ENCODE measurements at regions not wholly inside any gene's neighbourhood (a gene's known extent, or its start where the extent isn't known, plus 50 kb on each side); places are given as distances from the start of the nearest gene placed in this dataset.
"Not testable (repeated sequence)": the region's sequence is repeated elsewhere in the genome, so short reads cannot be mapped to it uniquely, and the experiment has no call there.

DNA sequence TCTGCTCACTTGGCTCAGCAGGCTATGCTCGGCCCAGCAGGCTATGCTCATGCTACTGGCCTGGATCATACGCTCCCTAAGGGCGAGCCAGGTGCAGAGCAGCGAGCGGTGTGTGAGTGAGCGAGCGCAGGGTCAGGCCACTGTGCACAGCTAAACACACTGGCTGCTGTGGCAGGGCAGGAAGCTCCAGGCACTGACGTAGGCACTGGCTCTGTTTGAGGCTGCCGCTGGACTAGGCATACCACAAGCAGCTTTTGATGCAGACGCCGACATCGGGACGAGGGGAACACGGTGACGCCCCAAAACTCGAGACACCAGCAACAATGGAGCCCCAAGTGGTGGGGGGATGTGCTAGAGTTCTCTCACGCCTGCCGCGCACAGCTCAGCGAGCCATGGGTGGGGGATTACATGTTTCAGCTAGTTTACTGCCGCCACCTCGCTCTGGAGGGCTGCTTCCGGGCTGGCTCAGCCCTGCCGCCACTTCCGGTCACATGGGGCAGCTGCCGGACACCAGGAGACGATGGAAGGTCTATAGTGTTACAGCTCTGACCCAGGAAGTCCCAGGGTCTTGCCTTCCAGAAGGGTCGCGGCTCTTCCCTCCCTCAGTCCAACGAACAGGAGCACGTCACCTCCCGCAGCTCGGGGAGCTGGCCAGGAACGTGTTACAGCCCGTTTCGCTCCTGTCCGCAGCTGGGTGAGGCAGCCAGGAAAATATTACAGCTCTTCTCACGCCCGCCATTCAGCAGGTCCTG is 1176.9 kb upstream of the LRRTM1 start:
- ATAC-seq (replicated peaks in 1 of 2), result no peak
- peaks cover 6 to 7% of the 10 kb centered on the region in 2 donors for H3K9me3 Mint-ChIP-seq
- H3K36me3 Mint-ChIP-seq (ENCODE audit: insufficient read depth in 2 of 2), result peaks cover 0 to 2% of the 10 kb centered on the region in 2 donors
- H3K27me3 Mint-ChIP-seq (ENCODE audit: low read depth), result no peaks in the 10 kb centered on the region
- H3K27ac Mint-ChIP-seq, result no peak overlapping the region
- no peak for DNase-seq
- no peak overlapping the region for H3K4me3 Mint-ChIP-seq
- no peaks in the 10 kb centered on the region for H3K4me1 Mint-ChIP-seq (ENCODE audit: low read depth)

DNA sequence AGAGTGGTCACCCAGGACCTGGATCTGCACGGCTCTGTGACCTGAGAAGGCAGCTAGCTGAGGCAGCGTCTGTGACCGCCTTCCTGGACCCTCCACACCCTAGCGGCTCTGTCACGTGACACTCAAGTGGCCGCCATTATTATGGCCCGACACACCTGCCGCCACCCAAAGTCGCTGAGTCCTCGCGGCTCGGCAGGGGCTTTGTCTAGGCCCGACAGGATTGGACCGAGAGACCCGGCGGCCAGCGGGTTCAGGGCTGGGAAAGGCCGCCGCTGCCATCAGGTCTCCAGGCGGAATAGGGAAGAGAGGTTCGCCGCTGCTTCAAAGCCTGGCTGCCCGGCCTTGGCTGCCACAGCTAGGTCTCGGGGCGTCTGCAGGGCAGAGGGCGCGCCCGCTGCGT is 1162.5 kb upstream of the LRRTM1 start:
- H3K27ac Mint-ChIP-seq, result no peak overlapping the region
- peaks cover 0 to 2% of the 10 kb centered on the region in 2 donors for H3K36me3 Mint-ChIP-seq (ENCODE audit: insufficient read depth in 2 of 2)
- H3K9me3 Mint-ChIP-seq, result peaks cover 8 to 16% of the 10 kb centered on the region in 2 donors
- DNase-seq (no peak), ATAC-seq (replicated peaks in 1 of 2) (no peak)
- H3K4me3 Mint-ChIP-seq, result no peak overlapping the region
- no peaks in the 10 kb centered on the region for H3K27me3 Mint-ChIP-seq (ENCODE audit: low read depth)
- no peaks in the 10 kb centered on the region for H3K4me1 Mint-ChIP-seq (ENCODE audit: low read depth)

DNA sequence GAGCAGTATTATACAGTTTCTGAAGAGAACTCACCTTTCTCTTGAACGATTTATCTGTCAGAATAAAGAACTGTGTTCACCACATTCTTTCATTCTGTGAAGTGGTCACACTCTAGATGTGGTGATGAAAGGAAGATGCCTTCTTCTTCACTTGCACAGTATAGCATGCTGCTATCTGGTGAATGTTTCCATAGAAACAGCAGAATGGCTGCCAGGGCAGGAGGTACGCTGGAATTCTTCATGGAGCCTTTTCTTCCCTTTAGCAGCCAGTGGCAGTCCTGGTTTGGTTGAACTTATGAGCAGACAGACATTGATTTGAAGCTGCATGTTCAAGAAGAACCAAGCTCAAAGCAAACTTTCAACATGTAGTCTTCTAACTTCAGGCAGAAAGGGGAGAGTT is 1157.9 kb upstream of the LRRTM1 start:
- no peak overlapping the region for H3K4me3 Mint-ChIP-seq
- ATAC-seq (replicated peaks in 1 of 2) (no peak), DNase-seq (no peak)
- peaks cover 6 to 21% of the 10 kb centered on the region in 2 donors for H3K9me3 Mint-ChIP-seq
- H3K27ac Mint-ChIP-seq, result no peak overlapping the region
- no peaks in the 10 kb centered on the region for H3K4me1 Mint-ChIP-seq (ENCODE audit: low read depth)
- H3K27me3 Mint-ChIP-seq (ENCODE audit: low read depth), result no peaks in the 10 kb centered on the region
- H3K36me3 Mint-ChIP-seq (ENCODE audit: insufficient read depth in 2 of 2), result no peaks in the 10 kb centered on the region

DNA sequence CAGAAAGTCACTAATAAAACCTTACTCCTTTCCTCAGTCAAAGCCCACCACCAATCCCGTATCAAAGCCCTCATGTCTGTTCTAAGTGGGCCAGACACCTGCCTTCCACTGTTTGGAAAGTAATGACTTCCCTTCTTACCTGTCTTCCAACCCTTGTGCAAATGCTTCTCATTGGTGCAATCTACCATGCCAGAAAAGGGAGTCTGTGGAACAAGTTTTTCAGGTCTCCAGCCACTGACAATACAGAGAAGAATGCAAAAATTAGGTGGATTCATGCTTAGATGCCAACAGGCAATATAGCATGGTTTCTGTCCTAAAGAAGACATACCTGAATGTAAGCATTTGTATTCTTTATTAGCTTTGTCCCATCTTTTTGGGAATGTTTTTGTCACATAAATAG is 1140.6 kb upstream of the LRRTM1 start:
- ATAC-seq (replicated peaks in 1 of 2) (no peak), DNase-seq (no peak)
- no peaks in the 10 kb centered on the region for H3K27me3 Mint-ChIP-seq (ENCODE audit: low read depth)
- peaks cover 12 to 19% of the 10 kb centered on the region in 2 donors for H3K9me3 Mint-ChIP-seq
- H3K4me1 Mint-ChIP-seq (ENCODE audit: low read depth), result no peaks in the 10 kb centered on the region
- peaks cover 0 to 2% of the 10 kb centered on the region in 2 donors for H3K36me3 Mint-ChIP-seq (ENCODE audit: insufficient read depth in 2 of 2)
- H3K27ac Mint-ChIP-seq, result no peak overlapping the region
- no peak overlapping the region for H3K4me3 Mint-ChIP-seq

DNA sequence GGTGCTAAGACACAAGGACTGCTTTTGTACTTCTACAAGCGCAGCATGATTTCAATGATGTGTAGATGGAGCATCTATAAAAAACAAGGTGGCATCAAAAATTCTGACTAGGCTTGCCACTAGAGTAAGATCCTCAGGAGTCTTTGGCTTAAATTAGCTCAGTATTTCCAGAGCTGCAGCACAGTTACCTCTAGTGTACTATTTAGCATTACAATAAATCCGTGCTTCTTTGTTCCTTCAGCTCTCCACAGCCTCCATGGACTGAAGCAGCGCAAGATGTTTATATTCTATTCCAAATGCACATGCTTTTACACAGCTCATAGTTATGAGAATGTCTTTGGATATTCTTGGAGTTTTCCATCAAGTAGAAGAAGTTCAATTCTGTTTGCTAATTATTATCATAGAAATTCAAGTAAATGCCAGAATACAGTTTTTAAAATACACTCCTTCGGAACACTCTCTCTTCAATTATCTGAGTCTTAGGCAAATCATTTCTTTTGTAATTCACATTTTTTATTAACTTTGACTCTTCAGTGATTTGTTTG is 1133.0 kb upstream of the LRRTM1 start:
- peaks cover 8 to 9% of the 10 kb centered on the region in 2 donors for H3K9me3 Mint-ChIP-seq
- no peak overlapping the region for H3K27ac Mint-ChIP-seq
- H3K36me3 Mint-ChIP-seq (ENCODE audit: insufficient read depth in 2 of 2), result peaks cover 0 to 2% of the 10 kb centered on the region in 2 donors
- H3K4me3 Mint-ChIP-seq, result no peak overlapping the region
- H3K4me1 Mint-ChIP-seq (ENCODE audit: low read depth), result no peaks in the 10 kb centered on the region
- no peak for ATAC-seq (replicated peaks in 1 of 2)
- no peaks in the 10 kb centered on the region for H3K27me3 Mint-ChIP-seq (ENCODE audit: low read depth)
- DNase-seq, result no peak

DNA sequence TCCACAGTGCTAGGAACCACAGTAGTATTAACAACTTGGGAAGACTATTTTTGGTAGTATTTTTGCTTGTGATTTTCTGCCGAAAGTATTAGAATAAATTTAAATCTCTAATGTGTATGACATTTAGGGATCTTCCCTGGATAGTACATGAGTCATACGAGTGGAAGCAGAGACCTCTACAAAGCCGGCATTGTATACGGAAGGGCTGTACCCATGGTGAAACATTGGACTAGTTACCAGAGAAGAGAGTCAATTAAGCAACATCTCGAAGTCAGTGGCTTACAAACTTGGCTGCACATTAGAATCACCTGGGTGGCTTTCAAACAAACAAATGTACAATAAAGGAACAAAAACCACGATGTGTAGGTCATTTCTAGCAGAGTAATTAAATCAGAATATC is 1131.7 kb upstream of the LRRTM1 start:
- Mint-ChIP-seq H3K9me3 (peaks cover 5 to 7% of the 10 kb centered on the region in 2 donors), H3K27ac (no peak overlapping the region), H3K36me3 (ENCODE audit: insufficient read depth in 2 of 2) (peaks cover 0 to 2% of the 10 kb centered on the region in 2 donors), H3K4me3 (no peak overlapping the region), H3K4me1 (ENCODE audit: low read depth) (no peaks in the 10 kb centered on the region), H3K27me3 (ENCODE audit: low read depth) (no peaks in the 10 kb centered on the region)
- no peak for DNase-seq
- no peak for ATAC-seq (replicated peaks in 1 of 2)

DNA sequence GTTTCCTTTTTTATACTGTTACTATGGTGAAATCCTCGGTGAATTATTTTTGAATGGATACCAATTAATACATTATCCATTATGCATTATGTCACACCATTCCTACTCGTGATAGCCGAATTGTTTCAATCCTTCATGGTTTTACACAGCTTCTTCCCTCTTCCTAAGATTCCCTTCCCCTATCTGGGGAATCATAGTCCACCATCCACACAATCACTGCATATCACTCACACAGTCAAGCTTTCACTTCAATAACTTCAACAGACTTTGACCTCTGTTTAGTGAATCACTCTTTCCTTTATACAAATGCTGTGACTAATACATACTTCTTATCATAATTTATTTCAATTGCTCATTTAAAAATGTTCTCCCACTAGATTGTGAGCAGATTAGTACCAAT is 1108.1 kb upstream of the LRRTM1 start:
- no peaks in the 10 kb centered on the region for H3K4me1 Mint-ChIP-seq (ENCODE audit: low read depth)
- no peak overlapping the region for H3K4me3 Mint-ChIP-seq
- no peaks in the 10 kb centered on the region for H3K36me3 Mint-ChIP-seq (ENCODE audit: insufficient read depth in 2 of 2)
- H3K27me3 Mint-ChIP-seq (ENCODE audit: low read depth), result no peaks in the 10 kb centered on the region
- no peak for ATAC-seq (replicated peaks in 1 of 2)
- peaks cover 0 to 2% of the 10 kb centered on the region in 2 donors for H3K9me3 Mint-ChIP-seq
- DNase-seq, result no peak
- H3K27ac Mint-ChIP-seq, result no peak overlapping the region

DNA sequence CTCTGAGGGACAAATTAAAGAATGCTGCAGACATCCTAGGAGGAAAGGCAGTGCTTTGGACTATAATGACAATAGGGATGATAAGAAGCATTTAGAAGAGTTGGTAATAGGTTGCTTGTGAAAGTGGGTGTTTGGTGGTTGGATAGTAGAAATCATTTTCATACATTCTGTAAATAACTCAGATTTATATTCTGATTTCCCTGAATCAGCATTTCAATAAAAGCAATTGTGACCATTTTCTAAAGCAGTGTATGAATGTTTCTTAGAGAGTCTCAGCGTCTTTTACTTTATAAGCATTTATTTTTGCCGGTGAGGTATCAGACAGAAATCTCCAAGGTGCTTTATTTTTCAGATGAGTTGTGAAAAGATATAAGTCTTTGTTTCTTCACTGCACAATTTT is 1099.0 kb upstream of the LRRTM1 start:
- H3K4me1 Mint-ChIP-seq (ENCODE audit: low read depth), result no peaks in the 10 kb centered on the region
- H3K27me3 Mint-ChIP-seq (ENCODE audit: low read depth), result no peaks in the 10 kb centered on the region
- DNase-seq (no peak), ATAC-seq (replicated peaks in 1 of 2) (no peak)
- peaks cover 0 to 1% of the 10 kb centered on the region in 2 donors for H3K36me3 Mint-ChIP-seq (ENCODE audit: insufficient read depth in 2 of 2)
- no peak overlapping the region for H3K27ac Mint-ChIP-seq
- peaks cover 3 to 5% of the 10 kb centered on the region in 2 donors for H3K9me3 Mint-ChIP-seq
- no peak overlapping the region for H3K4me3 Mint-ChIP-seq

DNA sequence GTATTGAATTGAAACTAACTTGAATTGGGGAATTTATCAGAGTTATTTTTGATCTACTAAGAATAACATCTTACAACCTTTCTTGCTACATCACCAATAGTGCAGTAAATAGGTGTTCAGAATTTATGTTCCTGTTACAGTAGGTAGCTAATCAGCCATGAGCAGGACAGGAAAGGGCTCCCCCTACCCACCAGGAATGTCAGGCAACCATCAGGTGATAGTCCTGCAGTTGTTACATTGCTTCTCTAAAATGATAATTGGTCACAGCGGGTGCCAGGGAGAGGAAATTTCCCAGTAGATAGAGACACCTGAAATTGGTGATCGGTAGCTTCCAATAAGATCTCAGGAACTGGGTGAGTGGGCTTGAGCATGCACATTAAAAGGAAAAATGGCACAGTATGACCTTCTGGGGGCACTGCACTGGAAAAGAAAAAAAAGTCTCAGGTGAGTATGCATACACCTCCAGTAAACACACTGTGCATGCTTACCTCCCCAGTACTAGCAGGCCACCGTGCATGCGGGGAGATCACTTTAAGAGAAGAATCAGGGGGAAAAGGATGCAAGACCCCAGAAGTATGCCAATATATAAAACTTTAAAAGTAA is 1092.0 kb upstream of the LRRTM1 start:
- no peaks in the 10 kb centered on the region for H3K4me1 Mint-ChIP-seq (ENCODE audit: low read depth)
- peaks cover 3 to 11% of the 10 kb centered on the region in 2 donors for H3K9me3 Mint-ChIP-seq
- peaks cover 0 to 4% of the 10 kb centered on the region in 2 donors for H3K36me3 Mint-ChIP-seq (ENCODE audit: insufficient read depth in 2 of 2)
- no peak overlapping the region for H3K4me3 Mint-ChIP-seq
- DNase-seq (no peak), ATAC-seq (replicated peaks in 1 of 2) (no peak)
- no peak overlapping the region for H3K27ac Mint-ChIP-seq
- no peaks in the 10 kb centered on the region for H3K27me3 Mint-ChIP-seq (ENCODE audit: low read depth)

DNA sequence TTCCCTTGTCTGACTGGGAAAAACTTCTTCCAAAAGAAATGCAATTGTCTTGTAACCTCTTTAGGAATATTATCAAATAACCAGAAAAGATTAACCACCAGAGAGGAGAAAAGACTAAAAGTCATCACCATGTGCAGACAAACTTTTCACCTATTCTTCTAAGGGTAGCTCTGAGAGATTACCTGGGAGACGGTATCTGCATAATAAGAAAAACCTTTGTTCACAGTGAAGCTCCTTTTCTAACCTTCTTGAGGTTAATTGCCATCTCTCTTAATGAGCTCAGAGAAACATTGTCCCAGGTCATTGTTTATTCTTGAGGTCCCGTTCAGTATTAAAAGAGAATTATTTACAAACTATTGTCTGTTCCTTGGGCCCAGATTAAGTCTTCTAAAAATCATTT is 1091.2 kb upstream of the LRRTM1 start:
- ATAC-seq (replicated peaks in 1 of 2) (no peak), DNase-seq (no peak)
- no peaks in the 10 kb centered on the region for H3K27me3 Mint-ChIP-seq (ENCODE audit: low read depth)
- H3K9me3 Mint-ChIP-seq, result peaks cover 6 to 13% of the 10 kb centered on the region in 2 donors
- no peak overlapping the region for H3K4me3 Mint-ChIP-seq
- H3K27ac Mint-ChIP-seq, result no peak overlapping the region
- H3K36me3 Mint-ChIP-seq (ENCODE audit: insufficient read depth in 2 of 2), result peaks cover 0 to 4% of the 10 kb centered on the region in 2 donors
- H3K4me1 Mint-ChIP-seq (ENCODE audit: low read depth), result no peaks in the 10 kb centered on the region

DNA sequence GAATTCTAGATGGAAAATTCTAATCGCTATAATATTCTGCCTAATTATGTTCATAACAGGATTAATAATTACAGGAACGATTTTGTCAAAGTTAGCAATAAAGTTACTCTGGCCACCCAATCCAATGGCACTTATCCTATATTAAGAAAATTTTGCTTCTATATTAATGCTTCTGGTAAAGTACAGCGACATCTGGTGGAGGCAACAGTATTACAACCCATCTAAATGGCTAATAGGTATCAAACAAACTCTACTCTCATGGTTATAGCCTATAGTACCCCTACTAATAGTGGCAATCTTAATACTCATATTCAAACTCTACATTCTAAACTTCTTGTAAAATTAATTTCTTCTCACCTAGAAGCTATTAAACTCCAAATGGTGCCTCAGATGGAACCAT is 1084.7 kb upstream of the LRRTM1 start:
- H3K9me3 Mint-ChIP-seq, result peaks cover 8 to 13% of the 10 kb centered on the region in 2 donors
- no peak overlapping the region for H3K27ac Mint-ChIP-seq
- ATAC-seq (replicated peaks in 1 of 2) (no peak), DNase-seq (no peak)
- no peaks in the 10 kb centered on the region for H3K36me3 Mint-ChIP-seq (ENCODE audit: insufficient read depth in 2 of 2)
- no peaks in the 10 kb centered on the region for H3K4me1 Mint-ChIP-seq (ENCODE audit: low read depth)
- no peak overlapping the region for H3K4me3 Mint-ChIP-seq
- H3K27me3 Mint-ChIP-seq (ENCODE audit: low read depth), result no peaks in the 10 kb centered on the region

DNA sequence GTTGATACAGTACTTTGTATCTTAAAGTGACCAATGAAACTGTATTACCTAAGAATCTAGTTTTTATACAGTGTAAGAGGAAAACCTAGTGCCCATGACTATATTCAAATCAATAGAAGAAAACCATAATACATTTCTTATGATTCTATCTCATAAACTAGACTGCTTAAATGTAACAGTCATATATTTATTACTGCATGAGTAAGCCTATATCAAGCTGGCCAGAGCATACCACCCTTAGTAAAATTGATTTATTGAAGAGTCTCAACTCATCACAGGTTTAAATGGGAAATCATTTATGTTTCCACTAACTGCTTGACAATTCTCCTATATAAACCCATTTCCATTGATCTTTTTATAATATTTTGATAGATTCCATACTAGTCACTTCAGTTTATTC is 1059.2 kb upstream of the LRRTM1 start:
- DNase-seq (no peak), ATAC-seq (replicated peaks in 1 of 2) (no peak)
- Mint-ChIP-seq H3K4me1 (ENCODE audit: low read depth) (no peaks in the 10 kb centered on the region), H3K27me3 (ENCODE audit: low read depth) (no peaks in the 10 kb centered on the region), H3K9me3 (peaks cover 9 to 16% of the 10 kb centered on the region in 2 donors), H3K4me3 (no peak overlapping the region), H3K36me3 (ENCODE audit: insufficient read depth in 2 of 2) (peaks cover 0 to 2% of the 10 kb centered on the region in 2 donors), H3K27ac (no peak overlapping the region)

DNA sequence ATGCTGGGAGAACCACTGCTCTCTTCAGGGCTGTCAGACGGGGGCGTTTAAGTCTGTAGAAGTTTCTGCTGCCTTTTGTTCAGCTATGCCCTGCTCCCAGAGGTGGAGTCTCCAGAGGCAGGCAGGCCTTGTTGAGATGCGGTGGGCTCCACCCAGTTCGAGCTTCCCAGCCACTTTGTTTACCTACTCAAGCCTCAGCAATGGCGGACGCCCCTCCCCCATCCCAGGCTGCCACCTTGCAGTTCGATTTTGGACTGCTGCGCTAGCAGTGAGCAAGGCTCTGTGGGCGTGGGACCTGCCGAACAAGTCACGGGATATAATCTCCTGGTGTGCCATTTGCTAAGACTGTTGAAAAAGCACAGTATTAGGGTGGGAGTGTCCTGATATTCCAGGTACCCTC is 1057.9 kb upstream of the LRRTM1 start:
- not testable (repeated sequence) for H3K27me3 Mint-ChIP-seq (ENCODE audit: low read depth); H3K27ac Mint-ChIP-seq; H3K4me3 Mint-ChIP-seq; ATAC-seq (replicated peaks in 1 of 2); DNase-seq; H3K4me1 Mint-ChIP-seq (ENCODE audit: low read depth); H3K36me3 Mint-ChIP-seq (ENCODE audit: insufficient read depth in 2 of 2)
- H3K9me3 Mint-ChIP-seq, result peaks cover 9 to 14% of the 10 kb centered on the region in 2 donors
